AG04450 (cell line): ENCODE measurements at regions not wholly inside any gene's neighbourhood (a gene's known extent, or its start where the extent isn't known, plus 50 kb on each side); places are given as distances from the start of the nearest gene placed in this dataset.
"Not testable (repeated sequence)": the region's sequence is repeated elsewhere in the genome, so short reads cannot be mapped to it uniquely, and the experiment has no call there.

Experiments
- CTCF ChIA-PET: fragments of 300-600, 350-600 bp; formaldehyde crosslinking; extraction: SDS; loops from one replicate; lab custom pipeline; 2022; ENCODE audit warnings: antibody characterized with exemption, inconsistent platforms; lab: Charles Lee
- POLR2A ChIA-PET: fragments of 350-600 bp; formaldehyde crosslinking; extraction: SDS; loops from one replicate; lab custom pipeline; 2021; ENCODE audit warnings: antibody characterized with exemption, inconsistent platforms; lab: Yijun Ruan, JAX
- DNase-seq: peaks from one replicate; pipeline ENCODE4 v3.0.0-alpha.2; 2011; ENCODE audit warnings: low read depth, low spot score
- H3K27ac ChIP-seq: one replicate; pipeline ENCODE4 v1.5.1; 2012; ENCODE audit warnings: low read depth, low read length, control low read depth
- H3K27me3 ChIP-seq: one replicate; pipeline ENCODE4 v1.6.0; 2012; ENCODE audit warnings: low read length; ENCODE audit not compliant: control insufficient read depth, insufficient read depth
- H3K4me3 ChIP-seq: 2 replicates; pipeline ENCODE4 v1.5.1; 2011; ENCODE audit warnings: mild to moderate bottlenecking, low read depth, low read length, control low read depth
- H3K9me3 ChIP-seq: 2 replicates; pipeline ENCODE4 v1.5.1; 2012; ENCODE audit warnings: low read length; ENCODE audit not compliant: control insufficient read depth, insufficient read depth
- CTCF ChIP-seq: IDR thresholded peaks from 2 replicates; pipeline ENCODE4 v1.5.1; 2011; ENCODE audit warnings: low read depth, low read length, control low read depth, inconsistent platforms

GRCh38 chrX:1093586-1094421, 118.6 kb downstream of the CRLF2 start:
- POLR2A ChIA-PET: no interaction called here
- Histone ChIP-seq H3K27me3 (no peaks in the 10 kb centered on the region), H3K27ac (no peak overlapping the region), H3K4me3 (no peak overlapping the region), H3K9me3 (peaks cover 59% of the 10 kb centered on the region)
- CTCF ChIA-PET: no interaction called here
- DNase-seq: no peak
- TF ChIP-seq CTCF: no peak

GRCh38 chrX:1093121-1093520, 119.3 kb downstream of the CRLF2 start:
- Histone ChIP-seq H3K4me3 (no peak overlapping the region), H3K9me3 (peaks cover 56% of the 10 kb centered on the region), H3K27me3 (no peaks in the 10 kb centered on the region), H3K27ac (no peak overlapping the region)
- DNase-seq: no peak
- POLR2A ChIA-PET: no interaction called here
- CTCF ChIA-PET: no interaction called here
- TF ChIP-seq CTCF: no peak

- no peak overlapping the region for H3K27ac ChIP-seq
- peaks cover 60% of the 10 kb centered on the region for H3K9me3 ChIP-seq
- H3K27me3 ChIP-seq: no peaks in the 10 kb centered on the region
- ChIA-PET POLR2A (no interaction called here), CTCF (no interaction called here)
- no peak for TF ChIP-seq CTCF
- H3K4me3 ChIP-seq: no peak overlapping the region
- no peak for DNase-seq
Observed at GRCh38 chrX:1086444-1087409, 125.7 kb downstream of the CRLF2 start.

DNA sequence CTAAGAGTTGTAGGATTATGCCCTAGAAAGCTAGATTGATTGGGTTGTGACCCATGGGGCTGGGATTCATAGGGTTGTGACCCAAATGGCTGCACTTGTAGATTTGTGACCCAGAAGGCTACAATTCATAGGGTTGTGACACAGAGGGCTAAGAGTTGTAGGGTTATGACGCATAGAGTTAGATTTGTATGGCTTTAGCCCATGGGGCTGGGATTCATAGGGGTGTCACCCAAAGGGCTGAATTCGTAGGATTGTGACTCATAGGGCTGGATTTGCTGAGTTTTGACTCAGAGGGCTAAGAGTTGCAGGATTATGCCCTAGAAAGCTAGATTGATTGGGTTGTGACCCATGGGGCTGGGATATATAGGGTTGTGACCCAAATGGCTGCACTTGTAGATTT, 126.6 kb downstream of the CRLF2 start:
- POLR2A ChIA-PET, DNase-seq, CTCF ChIA-PET, H3K27ac ChIP-seq, H3K4me3 ChIP-seq, H3K27me3 ChIP-seq: not testable (repeated sequence)
- peaks cover 54% of the 10 kb centered on the region for H3K9me3 ChIP-seq

GRCh38 chrX:1084689-1085088, 127.8 kb downstream of the CRLF2 start:
- ChIA-PET POLR2A (no interaction called here), CTCF (no interaction called here)
- no peak for DNase-seq
- Histone ChIP-seq H3K27ac (no peak overlapping the region), H3K9me3 (peaks cover 63% of the 10 kb centered on the region), H3K4me3 (no peak overlapping the region), H3K27me3 (no peaks in the 10 kb centered on the region)
- TF ChIP-seq CTCF: no peak
